ENCODE measurements at regions not wholly inside any gene's neighbourhood (a gene's known extent, or its start where the extent isn't known, plus 50 kb on each side); places are given as distances from the start of the nearest gene placed in this dataset.
"Not testable (repeated sequence)": the region's sequence is repeated elsewhere in the genome, so short reads cannot be mapped to it uniquely, and the experiment has no call there.

GRCh38 chr14:28298156-28298555 lies 468.4 kb upstream of the FOXG1 start:
- no peak for DNase-seq (ENCODE audit: low read depth in 2 of 3, low spot score in 1 of 3)

DNA sequence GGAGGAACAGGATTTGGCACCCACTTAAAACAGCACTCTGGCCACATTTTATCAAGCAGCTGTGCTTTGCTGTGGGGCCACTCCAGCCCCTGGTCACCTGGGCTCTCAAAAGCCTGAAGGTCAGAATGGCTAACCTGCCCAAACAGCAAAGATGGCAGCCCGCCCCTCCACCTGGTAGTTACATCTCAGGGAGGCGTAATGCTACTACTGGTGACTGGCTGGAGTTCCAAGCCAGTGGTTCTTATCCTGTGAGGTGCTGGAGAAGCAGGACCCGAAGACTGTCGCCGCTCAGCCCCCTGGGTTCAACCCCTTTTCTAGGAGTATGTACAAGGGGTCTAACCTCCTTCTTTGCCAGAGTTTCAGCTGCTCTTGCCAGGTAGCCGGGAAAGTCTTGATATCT lies 467.4 kb upstream of the FOXG1 start:
- DNase-seq (ENCODE audit: low read depth in 2 of 3, low spot score in 1 of 3): no peak

GRCh38 chr14:28300356-28300755 lies 466.2 kb upstream of the FOXG1 start:
- no peak for DNase-seq (ENCODE audit: low read depth in 2 of 3, low spot score in 1 of 3)

DNA sequence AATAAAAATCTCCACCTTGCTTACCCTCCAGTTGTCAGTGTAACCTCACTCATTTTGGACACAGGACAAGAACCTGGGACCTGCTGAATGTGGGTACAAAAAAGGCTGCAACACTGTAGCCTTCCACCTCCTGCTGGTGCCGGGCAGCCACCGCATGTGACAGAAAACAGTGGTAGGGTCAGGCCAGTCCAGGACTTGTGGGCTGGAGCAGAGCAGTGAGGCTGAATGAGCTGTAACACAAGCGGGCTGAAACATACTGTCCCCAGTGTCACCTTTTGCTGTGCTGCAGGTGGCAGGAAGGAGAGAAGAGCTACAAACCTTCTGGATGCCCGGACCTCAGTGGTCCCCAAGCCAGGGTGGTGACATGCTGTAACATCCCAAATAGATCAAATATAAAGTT lies 465.4 kb upstream of the FOXG1 start:
- DNase-seq (ENCODE audit: low read depth in 2 of 3, low spot score in 1 of 3): no peak

GRCh38 chr14:28303248-28303647 lies 463.3 kb upstream of the FOXG1 start:
- no peak for DNase-seq (ENCODE audit: low read depth in 2 of 3, low spot score in 1 of 3)

DNA sequence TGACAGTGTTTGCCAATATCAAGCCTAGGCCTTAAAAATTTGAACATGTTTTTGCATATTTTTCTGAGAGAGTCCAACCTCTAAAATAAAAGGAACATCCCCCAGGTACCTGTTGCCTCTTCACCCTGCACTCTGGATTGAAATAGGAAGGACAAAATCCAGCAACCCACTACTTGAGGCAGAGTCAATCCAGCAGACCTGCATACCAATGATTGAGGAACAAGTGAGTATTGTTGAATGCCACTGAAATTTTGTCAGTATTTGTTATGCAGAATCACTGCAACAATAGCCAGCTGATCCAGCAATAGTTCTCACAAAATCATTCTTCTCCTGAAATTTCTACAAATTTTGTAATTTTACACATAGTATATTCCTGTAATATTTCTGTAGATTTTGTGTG lies 460.6 kb upstream of the FOXG1 start:
- DNase-seq (ENCODE audit: low read depth in 2 of 3, low spot score in 1 of 3): no peak

DNA sequence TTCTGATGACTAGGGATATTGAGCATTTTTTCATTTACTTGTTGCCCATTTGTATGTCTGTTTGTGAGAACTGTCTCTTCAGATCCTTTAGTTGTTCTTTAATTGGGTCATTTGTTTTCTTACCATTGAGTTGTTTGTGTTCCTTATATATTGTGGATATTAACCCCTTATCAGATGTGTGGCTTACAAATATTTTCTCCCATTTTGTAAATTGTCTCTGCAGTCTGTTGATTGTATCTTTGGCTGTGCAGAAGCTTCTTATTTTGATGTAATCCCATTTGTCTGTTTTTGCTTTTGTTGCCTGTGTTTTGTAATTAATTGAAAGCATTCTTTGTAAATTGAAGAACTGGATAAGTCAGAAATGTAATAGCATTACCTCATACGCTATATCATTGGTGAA lies 459.1 kb upstream of the FOXG1 start:
- DNase-seq (ENCODE audit: low read depth in 2 of 3, low spot score in 1 of 3): no peak

DNA sequence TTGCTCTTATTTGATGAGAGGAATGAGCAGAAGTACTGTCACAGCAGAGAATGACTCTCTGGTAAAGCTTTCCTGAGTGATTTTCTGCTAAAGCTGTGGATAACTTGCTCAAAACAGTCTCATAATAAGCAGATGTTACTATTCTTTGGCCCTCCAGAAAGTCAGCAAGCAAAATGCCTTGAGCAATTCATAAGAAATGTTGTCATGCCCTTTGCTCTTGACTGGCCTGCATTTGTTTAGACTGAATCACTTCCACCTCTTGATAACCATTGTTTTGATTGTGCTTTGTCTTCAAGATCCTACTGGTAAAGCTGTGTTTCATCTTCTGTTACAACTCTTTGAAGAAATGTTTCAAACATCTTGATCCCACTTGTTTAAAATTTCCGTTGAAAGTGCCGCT lies 457.9 kb upstream of the FOXG1 start:
- no peak for DNase-seq (ENCODE audit: low read depth in 2 of 3, low spot score in 1 of 3)

DNA sequence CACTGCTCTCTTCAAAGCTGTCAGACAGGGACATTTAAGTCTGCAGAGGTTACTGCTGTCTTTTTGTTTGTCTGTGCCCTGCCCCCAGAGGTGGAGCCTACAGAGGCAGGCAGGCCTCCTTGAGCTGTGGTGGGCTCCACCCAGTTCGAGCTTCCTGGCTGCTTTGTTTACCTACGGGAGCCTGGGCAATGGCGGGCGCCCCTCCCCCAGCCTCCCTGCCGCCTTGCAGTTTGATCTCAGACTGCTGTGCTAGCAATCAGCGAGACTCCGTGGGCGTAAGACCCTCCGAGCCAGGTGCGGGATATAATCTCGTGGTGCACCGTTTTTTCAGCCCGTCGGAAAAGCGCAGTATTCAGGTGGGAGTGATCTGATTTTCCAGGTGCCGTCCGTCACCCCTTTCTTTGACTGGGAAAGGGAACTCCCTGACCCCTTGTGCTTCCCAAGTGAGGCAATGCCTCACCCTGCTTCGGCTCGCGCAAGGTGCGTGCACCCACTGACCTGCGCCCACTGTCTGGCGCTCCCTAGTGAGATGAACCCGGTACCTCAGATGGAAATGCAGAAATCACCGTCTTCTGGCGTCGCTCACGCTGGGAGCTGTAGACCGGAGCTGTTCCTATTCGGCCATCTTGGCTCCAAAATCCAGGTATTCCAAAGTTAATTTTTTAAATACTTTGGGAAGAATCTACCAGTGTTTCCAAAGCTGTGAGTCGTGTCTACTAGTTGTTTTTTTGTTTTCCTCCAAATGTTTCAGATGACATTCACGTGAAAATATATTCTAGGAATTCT lies 448.5 kb upstream of the FOXG1 start:
- DNase-seq (ENCODE audit: low read depth in 2 of 3, low spot score in 1 of 3): not testable (repeated sequence)

GRCh38 chr14:28321475-28322244 lies 444.9 kb upstream of the FOXG1 start:
- no peak for DNase-seq (ENCODE audit: low read depth in 2 of 3, low spot score in 1 of 3)

GRCh38 chr14:28323366-28323765 lies 443.2 kb upstream of the FOXG1 start:
- no peak for DNase-seq (ENCODE audit: low read depth in 2 of 3, low spot score in 1 of 3)

- DNase-seq (ENCODE audit: low read depth in 2 of 3, low spot score in 1 of 3): no peak
Measured at GRCh38 chr14:28323951-28324741, 442.4 kb upstream of the FOXG1 start.

DNA sequence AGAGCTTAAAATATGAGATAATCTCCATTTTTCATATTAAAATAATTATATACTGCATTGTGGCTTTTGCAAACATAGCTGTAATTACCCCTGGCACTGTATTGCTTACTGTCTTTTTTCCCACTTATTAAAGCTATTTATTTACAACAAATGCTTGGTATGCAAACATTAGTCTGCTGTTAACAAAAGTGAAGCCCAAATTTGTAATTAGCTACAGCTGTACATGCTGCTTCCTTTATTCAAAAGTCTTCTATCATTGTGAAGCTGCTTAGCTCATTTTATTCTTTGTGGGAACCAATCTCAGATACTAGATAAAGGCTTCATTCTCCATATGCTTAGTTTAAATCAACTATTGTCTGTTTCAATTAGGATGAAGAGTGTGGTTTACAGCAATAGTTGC lies 425.8 kb upstream of the FOXG1 start:
- DNase-seq (ENCODE audit: low read depth in 2 of 3, low spot score in 1 of 3): no peak

GRCh38 chr14:28344381-28344780 lies 422.2 kb upstream of the FOXG1 start:
- no peak for DNase-seq (ENCODE audit: low read depth in 2 of 3, low spot score in 1 of 3)

- DNase-seq (ENCODE audit: low read depth in 2 of 3, low spot score in 1 of 3): no peak
Measured at GRCh38 chr14:28348797-28349196, 417.8 kb upstream of the FOXG1 start.

DNA sequence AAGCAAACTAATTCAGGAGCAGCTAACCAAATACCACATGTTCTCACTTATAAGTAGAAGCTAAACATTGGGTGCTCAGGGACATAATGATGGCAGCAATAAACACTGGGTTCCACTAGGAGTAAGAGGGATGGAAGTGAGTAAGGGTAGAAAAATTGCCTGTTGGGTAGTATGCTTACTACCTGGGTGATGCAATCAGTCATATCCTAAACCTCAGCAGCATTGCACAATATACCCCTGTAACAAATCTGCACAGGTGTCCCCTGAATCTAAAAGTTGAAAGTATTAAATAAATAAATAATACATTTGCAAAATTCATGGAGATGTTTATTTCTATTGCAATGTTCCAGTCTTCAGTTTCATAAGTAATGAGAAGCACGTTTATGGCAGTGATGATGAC lies 409.8 kb upstream of the FOXG1 start:
- no peak for DNase-seq (ENCODE audit: low read depth in 2 of 3, low spot score in 1 of 3)

DNA sequence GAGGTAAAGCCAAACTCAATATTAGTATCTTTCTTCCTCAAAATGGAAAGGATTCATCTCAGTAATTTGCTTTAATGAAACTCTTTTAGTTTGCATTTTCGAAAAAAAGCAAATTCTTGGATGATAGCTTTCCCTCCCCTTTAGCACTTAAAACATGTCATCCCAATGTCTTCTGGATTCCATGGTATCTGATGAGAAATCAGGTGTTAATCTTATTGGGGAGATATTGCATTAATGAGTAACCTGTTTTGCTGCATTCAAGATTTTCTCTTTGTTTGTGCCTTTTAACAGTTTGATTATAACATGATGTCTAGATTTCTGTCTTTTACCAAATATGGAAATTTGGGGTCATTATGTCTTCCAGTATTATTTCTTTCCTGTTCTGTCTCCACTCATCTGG lies 405.1 kb upstream of the FOXG1 start:
- no peak for DNase-seq (ENCODE audit: low read depth in 2 of 3, low spot score in 1 of 3)

- DNase-seq (ENCODE audit: low read depth in 2 of 3, low spot score in 1 of 3): no peak
Measured at GRCh38 chr14:28365510-28365909, 401.1 kb upstream of the FOXG1 start.

DNA sequence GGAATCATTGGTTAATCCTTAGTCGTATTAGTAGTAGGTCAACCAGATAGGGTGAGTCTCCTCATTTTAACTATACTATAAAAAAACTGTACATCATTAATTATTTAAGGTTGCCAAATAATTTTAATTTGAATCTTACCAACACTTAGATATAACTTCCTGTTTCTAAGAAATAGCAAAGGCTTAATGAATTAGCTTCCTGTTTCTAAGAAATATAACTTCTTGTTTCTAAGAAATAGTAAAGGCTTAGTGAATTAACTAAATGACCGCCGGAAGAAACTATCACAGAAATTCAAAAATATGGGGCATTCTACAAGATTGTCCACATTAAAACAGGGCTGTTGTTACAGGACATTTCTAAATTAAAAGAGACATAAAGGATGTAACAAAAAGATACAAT lies 392.9 kb upstream of the FOXG1 start:
- DNase-seq (ENCODE audit: low read depth in 2 of 3, low spot score in 1 of 3): no peak

DNA sequence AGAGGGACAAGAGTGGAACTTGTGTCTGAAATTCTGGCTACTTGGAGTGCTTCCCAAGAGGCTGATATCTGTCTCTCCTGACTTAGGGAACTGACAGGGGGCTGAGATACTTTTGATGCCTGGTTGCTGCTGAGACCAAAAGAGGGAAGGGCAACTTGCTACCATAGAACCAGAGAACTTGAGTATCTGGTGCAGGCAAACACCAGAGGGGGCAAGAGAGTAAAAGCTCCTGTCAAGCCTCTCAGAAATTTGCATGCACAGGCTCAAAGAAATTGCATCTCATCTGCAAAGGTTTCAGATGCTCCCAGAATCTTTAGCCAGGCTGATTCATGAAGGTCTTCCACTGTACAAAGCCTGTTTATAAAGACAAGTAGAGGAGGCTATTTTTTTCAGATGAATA lies 391.3 kb upstream of the FOXG1 start:
- no peak for DNase-seq (ENCODE audit: low read depth in 2 of 3, low spot score in 1 of 3)

- no peak for DNase-seq (ENCODE audit: low read depth in 2 of 3, low spot score in 1 of 3)
Measured at GRCh38 chr14:28381656-28382055, 384.9 kb upstream of the FOXG1 start.

Measured in stimulated activated CD4-positive, alpha-beta T cell treated with anti-CD3 and anti-CD28 coated beads, Interleukin-12 subunit alpha, Interleukin-12 subunit beta, amount 100 ng/mL, for 48 hours (primary cell).